Muscle of leg (tissue), 3 donors: ENCODE measurements at regions not wholly inside any gene's neighbourhood (a gene's known extent, or its start where the extent isn't known, plus 50 kb on each side); places are given as distances from the start of the nearest gene placed in this dataset.
"Not testable (repeated sequence)": the region's sequence is repeated elsewhere in the genome, so short reads cannot be mapped to it uniquely, and the experiment has no call there.

Experiments
- DNase-seq: peaks from one replicate; pipeline ENCODE4 v3.0.0; 2013
- H3K27ac ChIP-seq: one replicate; pipeline ENCODE4 v1.5.1; 2013; ENCODE audit warnings: mild to moderate bottlenecking, low read length, control low read depth
- H3K27me3 ChIP-seq: one replicate; pipeline ENCODE4 v1.6.1; 2013; ENCODE audit warnings: low read length; ENCODE audit not compliant: control insufficient read depth, insufficient read depth
- H3K36me3 ChIP-seq: one replicate; pipeline ENCODE4 v1.6.1; 2013; ENCODE audit warnings: low read length; ENCODE audit not compliant: control insufficient read depth, insufficient read depth
- H3K4me1 ChIP-seq: one replicate; pipeline ENCODE4 v1.6.1; 2013; ENCODE audit warnings: low read length; ENCODE audit not compliant: control insufficient read depth, insufficient read depth
- H3K4me3 ChIP-seq: one replicate; pipeline ENCODE4 v1.5.1; 2013; ENCODE audit warnings: low read length, control low read depth
- H3K9me3 ChIP-seq: replicated peaks from 2 replicates; pipeline ENCODE4 v1.6.1; 2013; ENCODE audit warnings: low read depth, low read length; ENCODE audit not compliant: control insufficient read depth
- WGBS: methylation state at CpG from one replicate; pipeline ENCODE4 v1.1.5; 2013; ENCODE audit warnings: missing lambda C conversion rate; ENCODE audit not compliant: insufficient coverage; 5-methylcytosine and 5-hydroxymethylcytosine counted together

DNA sequence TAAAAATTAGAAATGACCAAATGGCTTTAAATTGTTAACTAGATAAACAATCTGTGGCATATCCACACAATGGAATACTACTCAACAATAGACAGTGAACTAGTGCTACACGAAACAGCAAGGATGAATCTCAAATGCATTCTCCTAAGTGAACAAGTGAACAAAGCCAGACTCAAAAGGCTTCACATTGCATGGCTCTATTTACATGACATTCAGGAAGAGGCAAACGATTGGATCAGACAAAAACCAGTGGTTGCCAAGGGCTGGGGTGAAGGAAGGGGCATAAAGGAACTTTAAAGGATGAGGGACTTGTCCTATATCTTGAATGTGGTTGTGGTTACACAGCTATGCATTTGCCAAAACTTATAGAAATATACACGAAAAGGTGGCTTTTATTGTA, 184.3 kb downstream of the RPIA start:
- Histone ChIP-seq H3K27me3 (peaks cover 2% of the 10 kb centered on the region), H3K27ac (no peak overlapping the region), H3K4me1 (no peaks in the 10 kb centered on the region), H3K36me3 (no peaks in the 10 kb centered on the region), H3K9me3 (no peaks in the 10 kb centered on the region), H3K4me3 (no peak overlapping the region)
- no peak for DNase-seq
- 20% methylated on average over 1 of the region's 3 CpGs for WGBS

DNA sequence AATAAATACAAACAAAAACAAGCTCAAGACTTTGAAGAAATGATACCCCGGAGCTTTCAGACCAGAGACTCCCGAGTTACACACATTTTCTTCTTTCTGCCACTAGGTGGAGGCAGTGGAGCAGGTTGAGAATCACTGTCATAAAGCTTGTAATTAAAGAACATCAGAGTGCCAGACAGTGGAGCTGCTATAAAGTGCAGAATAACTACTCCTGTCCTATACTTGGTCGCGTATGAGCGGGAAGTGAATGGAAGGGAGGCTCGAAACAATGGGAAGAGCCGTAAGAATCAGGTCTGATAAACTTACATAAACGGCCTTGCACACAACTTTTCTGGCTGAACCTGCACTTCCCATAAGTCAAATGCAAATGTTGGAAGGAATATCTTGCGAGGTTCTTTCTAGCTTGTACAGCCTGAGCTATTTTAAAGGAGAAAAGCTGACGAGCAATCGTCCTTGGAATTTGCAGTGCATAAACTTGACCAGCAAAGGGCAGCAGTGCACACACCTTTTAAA, 189.0 kb downstream of the RPIA start:
- Histone ChIP-seq H3K27me3 (peaks cover 2% of the 10 kb centered on the region), H3K27ac (peak overlapping the region; percentile 53), H3K36me3 (no peaks in the 10 kb centered on the region), H3K4me1 (no peaks in the 10 kb centered on the region), H3K9me3 (no peaks in the 10 kb centered on the region), H3K4me3 (peak overlapping the region; percentile 0)
- DNase-seq = peak; percentile 88
- WGBS = 0% methylated on average over 2 of the region's 11 CpGs

DNA sequence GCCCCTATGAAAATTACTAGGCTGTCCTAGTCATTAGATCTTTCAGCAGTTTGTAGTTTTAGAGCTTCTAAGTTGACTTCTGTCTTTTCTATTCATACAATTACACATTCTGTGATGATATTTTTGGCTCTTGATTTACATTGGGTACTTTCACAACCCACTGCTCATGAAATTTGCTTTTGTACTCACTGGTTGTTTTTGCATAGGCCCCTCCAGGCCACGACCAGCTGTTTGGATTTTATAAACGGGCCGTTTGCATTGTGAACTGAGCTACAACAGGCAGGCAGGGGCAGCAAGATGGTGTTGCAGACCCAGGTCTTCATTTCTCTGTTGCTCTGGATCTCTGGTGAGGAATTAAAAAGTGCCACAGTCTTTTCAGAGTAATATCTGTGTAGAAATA, 193.8 kb downstream of the RPIA start:
- H3K27me3 ChIP-seq = no peaks in the 10 kb centered on the region

DNA sequence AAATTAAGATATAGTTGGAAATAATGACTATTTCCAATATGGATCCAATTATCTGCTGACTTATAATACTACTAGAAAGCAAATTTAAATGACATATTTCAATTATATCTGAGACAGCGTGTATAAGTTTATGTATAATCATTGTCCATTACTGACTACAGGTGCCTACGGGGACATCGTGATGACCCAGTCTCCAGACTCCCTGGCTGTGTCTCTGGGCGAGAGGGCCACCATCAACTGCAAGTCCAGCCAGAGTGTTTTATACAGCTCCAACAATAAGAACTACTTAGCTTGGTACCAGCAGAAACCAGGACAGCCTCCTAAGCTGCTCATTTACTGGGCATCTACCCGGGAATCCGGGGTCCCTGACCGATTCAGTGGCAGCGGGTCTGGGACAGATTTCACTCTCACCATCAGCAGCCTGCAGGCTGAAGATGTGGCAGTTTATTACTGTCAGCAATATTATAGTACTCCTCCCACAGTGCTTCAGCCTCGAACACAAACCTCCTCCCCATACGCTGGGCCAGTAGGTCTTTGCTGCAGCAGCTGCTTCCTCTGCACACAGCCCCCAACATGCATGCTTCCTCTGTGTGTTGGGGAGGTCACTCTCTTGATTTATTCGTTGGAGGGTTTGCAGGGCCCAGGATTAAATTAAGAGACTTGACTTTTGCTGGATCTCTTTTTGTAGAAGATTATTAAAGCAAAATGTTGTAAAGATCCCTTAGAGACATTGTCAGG, 194.4 kb downstream of the RPIA start:
- Histone ChIP-seq H3K9me3 (no peaks in the 10 kb centered on the region), H3K4me1 (no peaks in the 10 kb centered on the region), H3K36me3 (no peaks in the 10 kb centered on the region), H3K27me3 (no peaks in the 10 kb centered on the region), H3K4me3 (no peak overlapping the region), H3K27ac (no peak overlapping the region)
- 89% methylated on average over 4 of the region's 11 CpGs for WGBS
- DNase-seq = no peak

More for the DNA sequence above, 193.8 kb downstream of the RPIA start:
- Histone ChIP-seq H3K36me3 (no peaks in the 10 kb centered on the region), H3K4me3 (no peak overlapping the region), H3K9me3 (no peaks in the 10 kb centered on the region), H3K4me1 (no peaks in the 10 kb centered on the region), H3K27ac (no peak overlapping the region)
- WGBS = 10% methylated on average over 2 of the region's 3 CpGs
- no peak for DNase-seq

DNA sequence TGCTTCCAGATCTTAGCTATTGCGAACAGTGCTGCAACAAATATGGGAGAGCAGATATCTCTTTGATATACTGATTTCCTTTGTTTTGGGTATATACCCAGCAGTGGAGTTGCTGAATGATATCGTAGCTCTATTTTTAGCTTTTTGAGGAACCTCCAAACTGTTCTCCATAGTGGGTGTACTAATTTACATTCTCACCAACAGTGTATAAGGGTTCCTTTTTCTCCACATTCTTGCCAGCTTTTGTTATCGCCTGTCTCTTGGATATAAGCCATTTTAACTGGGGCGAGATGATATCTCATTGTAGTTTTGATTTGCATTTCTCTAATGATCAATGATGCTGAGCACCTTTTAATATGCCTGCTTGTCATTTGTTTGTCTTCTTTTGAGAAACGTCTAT, 196.0 kb downstream of the RPIA start:
- H3K36me3 ChIP-seq = not testable (repeated sequence)

DNA sequence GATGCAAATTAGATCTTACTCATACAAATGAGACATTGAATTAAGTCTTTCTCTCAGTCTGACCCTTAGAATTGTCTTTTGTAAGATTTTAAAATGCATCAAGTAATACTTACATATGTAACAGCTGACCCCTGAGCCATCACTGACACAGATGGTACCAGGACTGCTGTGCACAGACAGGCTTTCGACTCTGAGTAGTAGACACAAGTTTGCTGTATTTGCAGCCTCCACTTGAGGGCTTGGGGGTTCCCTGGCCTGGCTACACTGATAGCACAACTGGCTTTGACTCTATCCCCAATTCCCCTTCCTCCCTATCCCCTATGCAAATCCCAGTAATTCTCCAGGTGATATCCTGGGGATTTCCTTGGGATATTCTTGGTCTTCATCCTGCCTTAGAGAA, 200.7 kb downstream of the RPIA start:
- no peaks in the 10 kb centered on the region for H3K9me3 ChIP-seq
- no peaks in the 10 kb centered on the region for H3K27me3 ChIP-seq
- no peak overlapping the region for H3K4me3 ChIP-seq
- no peak overlapping the region for H3K27ac ChIP-seq
- 78% methylated on average over 1 of the region's 1 CpG for WGBS
- H3K36me3 ChIP-seq = no peaks in the 10 kb centered on the region
- H3K4me1 ChIP-seq = no peaks in the 10 kb centered on the region
- DNase-seq = no peak

More for the DNA sequence above, 196.0 kb downstream of the RPIA start:
- H3K9me3 ChIP-seq, H3K27ac ChIP-seq, DNase-seq, H3K4me1 ChIP-seq, H3K4me3 ChIP-seq, H3K27me3 ChIP-seq: not testable (repeated sequence)
- WGBS = no CpG with 5 or more reads among the region's 5 CpGs

DNA sequence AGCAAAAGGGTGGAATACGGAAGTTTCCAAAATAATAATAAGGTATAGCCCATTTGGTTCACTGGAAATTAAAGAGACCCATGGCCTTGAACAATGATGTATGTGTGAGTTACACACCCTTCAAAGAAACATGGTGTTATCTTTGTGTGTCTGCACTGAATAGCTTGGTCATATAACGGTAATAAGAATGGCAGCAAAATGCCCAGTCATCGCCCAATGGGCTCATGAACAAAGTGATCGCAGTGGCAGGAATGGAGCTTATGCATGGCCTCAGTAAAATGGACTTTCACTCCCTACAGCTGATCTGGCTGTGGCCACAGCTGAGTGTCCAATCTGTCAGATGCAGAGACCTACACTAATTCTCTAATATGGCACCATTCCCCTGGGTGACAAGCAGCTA, 201.3 kb downstream of the RPIA start:
- H3K27me3 ChIP-seq = no peaks in the 10 kb centered on the region

DNA sequence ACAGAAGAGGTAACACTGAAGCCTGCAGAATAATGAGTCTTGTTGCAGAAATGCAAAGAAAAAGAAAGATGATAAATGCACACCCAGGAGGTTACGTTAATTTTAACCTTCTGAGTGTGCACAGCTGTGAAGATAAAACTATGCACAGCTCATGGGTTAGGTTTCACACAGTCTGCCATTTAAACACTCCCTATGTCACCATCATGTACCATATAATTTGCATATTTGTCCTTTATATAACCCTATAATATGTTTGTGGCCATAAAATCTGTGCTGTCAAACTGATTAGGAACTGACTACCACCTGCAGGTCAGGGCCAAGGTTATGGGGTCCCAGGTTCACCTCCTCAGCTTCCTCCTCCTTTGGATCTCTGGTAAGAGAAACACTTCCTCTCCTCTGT, 205.5 kb downstream of the RPIA start:
- H3K4me3 ChIP-seq = no peak overlapping the region
- DNase-seq = no peak
- no peaks in the 10 kb centered on the region for H3K9me3 ChIP-seq
- no peaks in the 10 kb centered on the region for H3K4me1 ChIP-seq
- no CpG with 5 or more reads among the region's 1 CpG for WGBS
- H3K27me3 ChIP-seq = no peaks in the 10 kb centered on the region
- H3K36me3 ChIP-seq = no peaks in the 10 kb centered on the region
- no peak overlapping the region for H3K27ac ChIP-seq

More for the DNA sequence above, 201.3 kb downstream of the RPIA start:
- WGBS = 97% methylated on average over 3 of the region's 4 CpGs
- H3K36me3 ChIP-seq = no peaks in the 10 kb centered on the region
- no peak for DNase-seq
- H3K4me3 ChIP-seq = no peak overlapping the region
- H3K27ac ChIP-seq = no peak overlapping the region
- H3K9me3 ChIP-seq = no peaks in the 10 kb centered on the region
- H3K4me1 ChIP-seq = no peaks in the 10 kb centered on the region

DNA sequence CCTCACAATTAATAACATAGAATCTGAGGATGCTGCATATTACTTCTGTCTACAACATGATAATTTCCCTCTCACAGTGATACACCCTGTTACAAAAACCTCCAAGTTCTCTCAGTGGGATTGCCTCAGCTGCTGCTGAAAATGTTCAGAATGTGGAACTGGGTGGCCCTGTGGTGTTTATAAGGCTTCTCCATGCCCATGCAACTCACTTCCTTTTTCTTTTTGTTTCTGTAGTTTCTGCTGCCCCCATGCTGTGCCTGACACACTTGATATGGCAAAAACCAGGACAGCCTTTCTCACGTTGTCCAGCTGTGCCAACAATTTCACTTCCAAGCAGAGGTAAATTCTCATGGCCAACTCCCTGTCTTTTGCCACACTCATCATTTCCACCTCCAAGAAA, 206.2 kb downstream of the RPIA start:
- H3K36me3 ChIP-seq = no peaks in the 10 kb centered on the region
- no peaks in the 10 kb centered on the region for H3K4me1 ChIP-seq
- 42% methylated on average over 1 of the region's 1 CpG for WGBS
- no peaks in the 10 kb centered on the region for H3K27me3 ChIP-seq
- H3K9me3 ChIP-seq = no peaks in the 10 kb centered on the region
- peak; percentile 14 for DNase-seq
- no peak overlapping the region for H3K4me3 ChIP-seq
- no peak overlapping the region for H3K27ac ChIP-seq

DNA sequence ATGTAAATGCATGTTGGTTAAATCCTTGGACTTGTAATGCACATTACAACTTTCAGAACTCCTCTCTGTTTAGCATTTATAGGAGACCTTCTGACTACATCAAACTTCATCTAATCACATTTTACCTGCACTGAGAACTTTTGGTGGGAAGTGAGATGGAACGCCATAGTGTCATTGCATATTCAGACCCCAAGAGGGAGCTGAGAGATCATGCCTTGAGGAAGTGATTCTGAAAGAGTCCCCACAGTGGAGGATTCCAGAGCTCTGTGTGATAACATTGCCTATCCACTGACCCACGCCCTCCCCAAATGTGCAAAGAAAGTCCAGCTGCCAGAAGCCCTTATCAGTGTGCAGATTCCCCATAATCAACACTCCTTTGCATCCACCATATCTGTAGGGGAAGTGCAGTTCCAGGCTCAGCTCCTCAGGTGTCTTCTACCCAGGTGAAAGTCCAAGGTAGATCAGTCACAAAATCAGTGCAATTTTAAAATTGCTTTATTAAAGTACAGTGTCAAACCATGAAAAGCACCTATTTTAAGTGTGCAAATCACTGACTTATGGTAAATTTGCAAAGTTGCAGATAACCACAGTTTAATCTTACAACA, 212.4 kb downstream of the RPIA start:
- Histone ChIP-seq H3K4me1 (no peaks in the 10 kb centered on the region), H3K27me3 (no peaks in the 10 kb centered on the region), H3K27ac (no peak overlapping the region), H3K9me3 (no peaks in the 10 kb centered on the region), H3K4me3 (no peak overlapping the region), H3K36me3 (no peaks in the 10 kb centered on the region)
- WGBS = no CpG with 5 or more reads among the region's 2 CpGs
- DNase-seq = peak; percentile 70
